ENCODE measurements at regions not wholly inside any gene's neighbourhood (a gene's known extent, or its start where the extent isn't known, plus 50 kb on each side); places are given as distances from the start of the nearest gene placed in this dataset.

GRCh38 chrX:76538860-76539259, 111.3 kb downstream of the MAGEE1 start:
- TF ChIP-seq ATF3 (CRISPR knock-in tag; IDR thresholded peaks at IDR 0.05): no peak
- TF ChIP-seq TP53 (CRISPR knock-in tag; conservative IDR thresholded peaks at IDR 0.05): no peak
- TF ChIP-seq, protein P1, sequence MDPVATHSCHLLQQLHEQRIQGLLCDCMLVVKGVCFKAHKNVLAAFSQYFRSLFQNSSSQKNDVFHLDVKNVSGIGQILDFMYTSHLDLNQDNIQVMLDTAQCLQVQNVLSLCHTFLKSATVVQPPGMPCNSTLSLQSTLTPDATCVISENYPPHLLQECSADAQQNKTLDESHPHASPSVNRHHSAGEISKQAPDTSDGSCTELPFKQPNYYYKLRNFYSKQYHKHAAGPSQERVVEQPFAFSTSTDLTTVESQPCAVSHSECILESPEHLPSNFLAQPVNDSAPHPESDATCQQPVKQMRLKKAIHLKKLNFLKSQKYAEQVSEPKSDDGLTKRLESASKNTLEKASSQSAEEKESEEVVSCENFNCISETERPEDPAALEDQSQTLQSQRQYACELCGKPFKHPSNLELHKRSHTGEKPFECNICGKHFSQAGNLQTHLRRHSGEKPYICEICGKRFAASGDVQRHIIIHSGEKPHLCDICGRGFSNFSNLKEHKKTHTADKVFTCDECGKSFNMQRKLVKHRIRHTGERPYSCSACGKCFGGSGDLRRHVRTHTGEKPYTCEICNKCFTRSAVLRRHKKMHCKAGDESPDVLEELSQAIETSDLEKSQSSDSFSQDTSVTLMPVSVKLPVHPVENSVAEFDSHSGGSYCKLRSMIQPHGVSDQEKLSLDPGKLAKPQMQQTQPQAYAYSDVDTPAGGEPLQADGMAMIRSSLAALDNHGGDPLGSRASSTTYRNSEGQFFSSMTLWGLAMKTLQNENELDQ (CRISPR knock-in tag; IDR thresholded peaks at IDR 0.05; ENCODE audit: borderline replicate concordance): no peak
- no peak for TF ChIP-seq EP300 (IDR thresholded peaks at IDR 0.05; ENCODE audit: low read depth in 2 of 2, low read length in 2 of 2)
- TF ChIP-seq EP300 (CRISPR knock-in tag; IDR thresholded peaks at IDR 0.05; ENCODE audit: borderline replicate concordance): no peak
- TF ChIP-seq, protein P2, sequence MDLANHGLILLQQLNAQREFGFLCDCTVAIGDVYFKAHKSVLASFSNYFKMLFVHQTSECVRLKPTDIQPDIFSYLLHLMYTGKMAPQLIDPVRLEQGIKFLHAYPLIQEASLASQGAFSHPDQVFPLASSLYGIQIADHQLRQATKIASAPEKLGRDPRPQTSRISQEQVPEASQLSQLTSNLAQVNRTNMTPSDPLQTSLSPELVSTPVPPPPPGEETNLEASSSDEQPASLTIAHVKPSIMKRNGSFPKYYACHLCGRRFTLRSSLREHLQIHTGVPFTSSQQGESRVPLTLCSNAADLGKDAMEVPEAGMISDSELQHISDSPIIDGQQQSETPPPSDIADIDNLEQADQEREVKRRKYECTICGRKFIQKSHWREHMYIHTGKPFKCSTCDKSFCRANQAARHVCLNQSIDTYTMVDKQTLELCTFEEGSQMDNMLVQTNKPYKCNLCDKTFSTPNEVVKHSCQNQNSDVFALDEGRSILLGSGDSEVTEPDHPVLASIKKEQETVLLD (CRISPR knock-in tag; IDR thresholded peaks at IDR 0.05; ENCODE audit: low read depth): no peak
- TF ChIP-seq KDM5B (CRISPR knock-in tag; IDR thresholded peaks at IDR 0.05; ENCODE audit: borderline replicate concordance): no peak
- TF ChIP-seq IKZF1 (IDR thresholded peaks at IDR 0.05): no peak
- no peak for TF ChIP-seq NR1H2 (CRISPR knock-in tag; IDR thresholded peaks at IDR 0.05; ENCODE audit: borderline replicate concordance, low read depth)

Measured in HepG2 (cell line).